Endothelial cell of umbilical vein (primary cell): ENCODE measurements at regions not wholly inside any gene's neighbourhood (a gene's known extent, or its start where the extent isn't known, plus 50 kb on each side); places are given as distances from the start of the nearest gene placed in this dataset.

Experiments
- CTCF ChIP-seq, 2 donors: IDR thresholded peaks; 1 replicate in 1 of 2; 2 replicates in 1 of 2; pipeline ENCODE4 v1.5.1; 2011; ENCODE audit warnings: low read length in 2 of 2, mild to moderate bottlenecking in 2 of 2, moderate library complexity in 2 of 2, control low read depth in 1 of 2, inconsistent platforms in 1 of 2, low read depth in 1 of 2; ENCODE audit not compliant: insufficient read depth in 1 of 2; ENCODE audit errors: extremely low read depth in 1 of 2
- JUN ChIP-seq: IDR thresholded peaks from 2 replicates; pipeline ENCODE4 v1.6.1; 2011; ENCODE audit warnings: borderline replicate concordance, low read depth; ENCODE audit not compliant: insufficient read length, insufficient read depth
- MAX ChIP-seq: IDR thresholded peaks from 2 replicates; pipeline ENCODE4 v1.6.1; 2011; ENCODE audit not compliant: insufficient read depth, insufficient read length
- POLR2A ChIP-seq: IDR thresholded peaks from 2 replicates; pipeline ENCODE4 v1.6.1; 2012; ENCODE audit warnings: low read depth, mild to moderate bottlenecking, control low read depth, low read length
- POLR2AphosphoS5 ChIP-seq: IDR thresholded peaks from 2 replicates; pipeline ENCODE4 v1.6.1; 2012; ENCODE audit warnings: low read depth, mild to moderate bottlenecking, control low read depth, low read length, moderate library complexity; ENCODE audit not compliant: insufficient read depth

GRCh38 chr9:99374793-99375192 lies 152.7 kb downstream of the SEC61B start:
- no peak for TF ChIP-seq CTCF (IDR thresholded peaks at IDR 0.05; ENCODE audit: extremely low read depth in 1 of 2, insufficient read depth in 1 of 2, low read depth in 1 of 2, low read length in 2 of 2)
- no peak for TF ChIP-seq POLR2A
- no peak for TF ChIP-seq POLR2AphosphoS5
- no peak for TF ChIP-seq MAX
- TF ChIP-seq JUN = no peak
